Keratinocyte (primary cell): ENCODE measurements at regions not wholly inside any gene's neighbourhood (a gene's known extent, or its start where the extent isn't known, plus 50 kb on each side); places are given as distances from the start of the nearest gene placed in this dataset.

Experiments used
- CTCF ChIP-seq, 3 experiments: IDR thresholded peaks in 1 of 3; conservative IDR thresholded peaks in 1 of 3; optimal IDR thresholded peaks in 1 of 3; 2 replicates in 2 of 3; 3 replicates in 1 of 3; pipeline versions ENCODE3 to v1.5.1; 2011; ENCODE audit warnings: low read length in 3 of 3, mild to moderate bottlenecking in 3 of 3, moderate library complexity in 2 of 3, control low read depth in 1 of 3, inconsistent platforms in 1 of 3; ENCODE audit not compliant: insufficient read depth in 2 of 3; ENCODE audit errors: extremely low read depth in 1 of 3
- EZH2 ChIP-seq: IDR thresholded peaks from one replicate; pipeline ENCODE4 v1.6.1; 2012; ENCODE audit warnings: inconsistent platforms, mild to moderate bottlenecking, low read length, moderate library complexity

- no peak for TF ChIP-seq CTCF (optimal IDR thresholded peaks at IDR 0.05 in 1 of 3, IDR thresholded peaks at IDR 0.05 in 1 of 3, conservative IDR thresholded peaks at IDR 0.05 in 1 of 3; ENCODE audit: extremely low read depth in 1 of 3, insufficient read depth in 2 of 3, low read length in 3 of 3)
- TF ChIP-seq EZH2, result no peak
Observed at GRCh38 chr18:54100920-54101470, 123.5 kb downstream of the MBD2 start.
